GM21447 (cell line): ENCODE measurements at regions not wholly inside any gene's neighbourhood (a gene's known extent, or its start where the extent isn't known, plus 50 kb on each side); places are given as distances from the start of the nearest gene placed in this dataset.

Experiments used
- ATAC-seq: cut with Tn5 transposase; IDR thresholded peaks from one replicate; pipeline ENCODE4 v1.9.1; 2021; ENCODE audit not compliant: unreplicated experiment

DNA sequence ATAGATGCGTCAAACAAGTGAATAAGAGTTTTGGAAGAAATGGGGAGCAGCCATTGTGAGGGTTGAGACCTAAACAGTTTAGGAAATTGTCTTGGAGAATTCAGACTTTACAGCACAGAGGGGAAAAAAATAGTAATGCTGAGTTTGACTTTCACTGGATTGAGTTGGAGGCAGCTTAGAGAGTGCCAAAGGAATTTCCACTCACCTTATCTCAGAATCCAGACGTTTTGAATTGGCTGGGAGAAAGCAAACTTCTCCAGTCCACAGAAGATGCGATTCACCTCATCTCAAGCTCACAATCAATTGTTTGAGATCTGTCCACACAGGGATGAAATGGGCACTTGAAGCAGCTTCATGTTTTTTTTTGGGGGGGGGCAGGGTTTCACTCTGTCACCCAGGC lies 663.5 kb upstream of the SALL1 start:
- no peak for ATAC-seq

DNA sequence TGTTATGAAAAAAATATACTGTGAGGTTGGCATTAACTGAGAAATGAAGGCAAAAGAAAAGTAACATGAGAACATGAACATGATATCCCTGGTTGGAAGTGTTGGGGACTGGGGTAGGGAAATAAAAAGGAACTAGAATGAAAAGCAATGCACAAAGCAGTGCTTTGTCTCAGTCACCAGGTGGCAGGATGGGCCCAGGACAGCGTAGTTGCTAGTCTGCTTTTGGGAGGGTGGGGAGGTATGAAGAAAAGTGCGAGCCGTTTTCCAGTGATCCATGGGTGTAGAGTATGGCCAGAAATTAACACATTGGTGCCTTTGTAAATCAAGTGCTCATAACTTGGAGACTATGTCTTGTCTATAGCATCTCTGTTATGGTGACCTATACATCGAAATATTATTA lies 662.5 kb upstream of the SALL1 start:
- ATAC-seq, result no peak

DNA sequence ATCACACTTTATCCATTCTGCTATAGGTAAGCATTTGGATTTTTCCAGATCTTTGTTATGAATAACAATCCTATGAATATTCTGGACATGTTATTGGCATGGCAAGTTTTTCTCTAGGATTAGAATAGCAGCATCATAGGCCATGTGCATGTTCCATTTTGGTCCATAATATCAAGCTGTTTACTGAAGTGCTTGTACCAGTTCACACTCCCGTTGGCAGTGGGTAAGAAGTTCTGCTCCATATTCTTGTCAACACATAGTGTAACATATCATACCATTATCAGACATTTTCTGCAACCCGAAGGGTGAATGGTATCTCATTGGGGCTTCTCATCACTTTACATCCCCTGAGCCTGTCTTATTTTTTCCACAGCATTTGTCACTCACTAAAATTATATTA lies 661.9 kb upstream of the SALL1 start:
- ATAC-seq, result no peak

DNA sequence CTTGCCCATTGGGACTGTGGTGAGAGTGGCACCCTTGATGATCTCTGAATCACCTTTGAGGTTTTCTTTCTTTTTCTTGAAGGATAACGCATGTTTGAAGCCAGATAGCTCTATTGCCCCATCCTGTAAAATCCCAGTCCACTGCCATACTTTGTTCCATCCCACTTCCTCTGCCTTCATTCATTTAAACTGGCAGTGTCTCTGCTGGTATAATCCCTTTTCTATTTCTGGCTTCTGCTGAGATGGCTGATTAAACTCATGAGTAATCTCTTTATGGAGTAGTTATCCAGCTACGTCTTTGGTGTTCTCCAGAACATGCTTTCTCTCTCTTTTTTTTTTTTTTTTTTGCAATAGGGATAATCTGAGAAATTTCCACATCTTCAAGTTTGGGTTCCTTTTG lies 656.5 kb upstream of the SALL1 start:
- no peak for ATAC-seq

DNA sequence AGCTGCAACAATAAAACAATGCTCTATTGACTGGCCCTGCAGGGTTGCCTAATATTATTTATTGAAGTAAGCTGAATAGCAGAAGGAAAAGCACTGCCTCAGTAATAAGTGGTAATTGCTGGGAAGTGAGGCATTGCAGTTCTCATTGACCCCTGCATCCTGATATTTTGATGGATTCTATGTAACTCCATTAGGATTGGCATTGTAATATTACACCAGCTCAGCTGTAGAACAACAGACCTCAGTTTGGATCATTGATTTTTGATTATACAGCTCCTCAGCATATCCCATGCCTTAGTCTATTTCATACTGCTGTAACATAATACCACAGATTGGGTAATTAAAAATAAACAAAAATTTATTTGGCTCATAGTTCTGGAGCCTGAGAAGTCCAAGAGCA lies 650.6 kb upstream of the SALL1 start:
- no peak for ATAC-seq

DNA sequence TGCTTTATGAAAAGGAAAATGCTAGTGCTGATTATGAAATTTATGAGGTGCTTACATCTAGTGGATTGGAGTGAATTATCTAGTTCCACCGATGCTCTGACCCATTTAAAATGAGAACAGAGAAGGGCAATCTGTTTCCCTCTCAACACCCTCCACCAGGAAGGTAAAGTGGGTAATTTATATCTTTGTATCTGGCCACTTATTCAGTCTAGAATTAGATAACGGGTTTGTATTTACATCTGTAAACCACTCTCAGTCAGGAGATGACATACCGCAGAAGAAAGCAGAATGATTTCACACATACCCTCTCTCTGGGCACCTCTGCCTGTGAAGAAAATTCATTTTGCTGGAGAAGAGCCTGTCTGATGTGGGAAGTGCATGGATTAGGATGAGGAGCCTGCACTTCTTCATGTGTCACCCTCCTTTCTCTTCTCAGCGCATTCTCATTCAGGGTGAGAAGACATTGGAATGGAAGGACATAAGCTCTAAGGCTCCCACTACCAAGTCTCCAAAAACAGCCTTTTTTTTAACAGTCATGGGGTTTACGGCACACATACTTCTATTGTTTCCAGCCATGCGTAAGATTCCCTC lies 646.7 kb upstream of the SALL1 start:
- ATAC-seq, result no peak

DNA sequence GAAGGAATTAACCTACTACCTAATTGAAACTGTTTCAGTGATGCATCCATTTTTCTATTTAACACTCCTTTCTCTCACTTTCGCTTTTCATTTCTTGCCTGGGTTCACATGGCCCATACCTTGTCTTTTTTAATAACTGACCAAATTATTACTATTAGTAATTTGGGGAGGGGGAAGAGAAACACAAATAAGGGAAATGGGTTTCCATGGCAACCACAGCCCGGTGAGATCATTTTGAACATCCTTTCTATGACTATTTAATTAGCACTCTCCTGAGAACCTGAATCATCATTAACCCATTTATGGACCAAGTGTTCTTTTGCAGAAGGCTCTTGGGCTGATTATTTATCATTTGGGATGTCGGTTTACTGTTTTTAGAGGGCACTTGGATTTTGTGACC lies 628.2 kb upstream of the SALL1 start:
- ATAC-seq, result no peak

DNA sequence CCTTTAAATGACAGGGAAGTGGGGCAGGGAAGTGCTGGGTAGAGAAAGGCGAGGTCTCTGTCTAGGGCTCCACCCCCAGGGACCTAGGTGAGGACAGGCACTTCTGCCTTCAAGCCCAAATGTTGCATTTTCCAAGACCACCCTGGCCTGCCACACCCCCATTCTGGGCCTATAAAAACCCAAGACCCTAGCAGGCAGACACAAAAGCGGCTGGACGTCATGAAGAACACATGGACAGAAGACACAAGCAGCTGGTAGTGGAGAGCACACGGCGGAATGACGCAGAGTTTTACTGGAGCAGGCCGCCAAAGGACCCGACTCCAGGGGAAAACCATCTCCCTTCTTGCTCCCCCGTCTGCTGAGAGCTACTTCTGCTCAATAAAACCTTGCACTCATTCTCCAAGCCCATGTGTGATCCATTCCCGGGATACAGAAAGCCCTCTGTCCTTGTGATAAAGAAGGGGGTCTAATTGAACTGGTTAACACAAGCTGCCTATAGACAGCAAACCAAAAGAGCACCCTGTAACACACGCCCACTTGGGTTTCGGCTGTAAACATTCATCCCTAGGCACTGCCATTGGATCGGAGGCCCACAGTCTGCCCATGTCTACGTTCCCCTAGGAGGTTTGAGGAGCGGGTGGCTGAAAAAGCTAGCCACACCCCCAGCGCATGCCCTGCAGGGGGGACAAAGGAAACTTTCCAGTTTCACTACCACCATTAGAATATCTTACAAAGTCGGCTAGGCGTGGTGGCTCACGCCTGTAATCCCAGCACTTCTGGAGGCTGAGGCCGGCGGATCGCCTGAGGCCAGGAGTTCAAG lies 622.2 kb upstream of the SALL1 start:
- ATAC-seq, result no peak

DNA sequence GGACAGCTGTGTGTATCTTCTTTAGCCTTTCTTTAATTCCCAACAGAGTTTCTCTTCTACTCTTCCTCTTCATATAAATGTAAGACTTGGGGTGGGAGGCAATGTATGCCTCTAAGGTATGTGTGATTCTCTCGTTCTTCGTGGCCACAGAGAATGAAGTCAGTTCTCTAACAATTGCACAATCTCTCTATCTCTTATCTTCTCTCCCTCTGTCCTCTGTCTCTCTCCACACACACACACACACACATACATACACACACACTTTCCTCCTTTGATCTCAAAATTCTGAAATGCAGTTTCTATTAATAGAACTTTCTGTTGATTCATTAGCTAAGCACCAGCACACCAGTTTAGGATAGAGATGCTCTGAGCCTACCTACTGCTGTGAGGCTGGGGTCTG lies 615.7 kb upstream of the SALL1 start:
- ATAC-seq, result no peak

DNA sequence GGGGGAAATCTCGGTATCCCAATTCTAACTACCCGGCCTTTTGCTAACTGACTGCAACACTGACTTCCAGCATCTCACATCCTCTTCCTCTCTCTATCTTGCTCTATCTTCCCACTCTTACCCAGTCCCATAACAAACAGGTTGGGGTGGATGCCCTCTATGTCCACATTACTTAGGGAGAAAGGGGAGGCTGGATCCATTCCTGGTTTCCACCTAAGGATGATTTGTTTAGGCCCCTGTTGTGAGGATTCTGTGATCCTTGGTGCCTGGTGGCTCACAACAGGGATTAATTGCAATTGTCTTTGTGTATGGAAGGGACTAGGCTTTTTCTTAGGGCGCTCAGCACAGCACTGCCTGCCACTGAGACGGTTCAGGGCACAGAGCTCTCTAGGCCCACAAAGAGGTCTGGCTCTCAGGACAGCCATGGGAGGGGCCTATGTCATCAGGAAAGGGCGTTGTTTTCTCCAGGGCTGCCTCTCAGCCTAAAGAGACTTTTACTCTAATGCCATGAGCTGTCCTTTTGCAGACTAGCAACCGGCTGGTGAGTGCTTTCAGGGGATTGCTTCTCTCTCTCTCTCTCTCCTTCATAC lies 612.1 kb upstream of the SALL1 start:
- no peak for ATAC-seq

DNA sequence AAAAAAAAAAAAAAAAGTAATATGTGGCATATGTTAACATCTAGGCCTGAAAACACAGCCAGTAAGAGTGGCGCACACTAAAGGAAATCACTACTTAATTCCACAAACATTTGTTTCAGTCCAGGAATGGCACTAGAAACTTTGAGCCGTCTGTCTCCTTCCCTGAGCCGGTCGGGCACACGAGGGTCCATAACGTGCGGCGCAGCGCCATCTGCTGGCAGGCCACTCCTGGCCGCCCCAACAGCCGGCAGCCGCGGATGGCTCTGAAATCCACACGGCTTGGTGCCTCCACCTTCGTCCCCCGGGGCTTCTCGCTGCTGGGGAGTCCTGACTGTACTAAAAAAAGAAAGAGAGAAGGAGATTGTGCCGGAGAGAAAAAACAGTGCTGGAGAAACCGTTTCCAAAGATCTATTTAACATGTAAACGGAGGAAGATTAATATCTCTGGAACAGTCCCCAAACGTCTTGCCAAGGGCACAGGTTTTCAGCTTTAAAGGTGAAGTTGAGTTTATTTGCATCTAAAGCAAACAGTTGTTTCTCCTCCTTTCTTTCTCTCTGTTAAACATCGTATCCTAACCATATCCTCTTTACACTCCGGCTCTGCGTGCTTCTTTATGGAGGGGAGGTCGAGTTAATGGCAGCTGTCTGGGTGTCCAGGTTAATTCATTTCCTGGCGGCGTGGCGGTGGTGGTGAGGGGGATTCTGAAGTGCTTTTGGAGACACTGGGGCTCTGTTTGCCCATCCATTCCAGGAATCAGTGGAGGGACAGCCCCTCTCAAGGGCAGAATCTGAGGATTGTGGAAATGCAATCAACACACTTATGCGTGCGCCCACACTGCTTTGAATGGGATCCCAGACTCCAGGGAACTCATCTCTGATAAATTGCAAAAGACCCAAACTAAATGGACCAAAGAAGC lies 611.3 kb upstream of the SALL1 start:
- ATAC-seq, result peak; percentile 84

DNA sequence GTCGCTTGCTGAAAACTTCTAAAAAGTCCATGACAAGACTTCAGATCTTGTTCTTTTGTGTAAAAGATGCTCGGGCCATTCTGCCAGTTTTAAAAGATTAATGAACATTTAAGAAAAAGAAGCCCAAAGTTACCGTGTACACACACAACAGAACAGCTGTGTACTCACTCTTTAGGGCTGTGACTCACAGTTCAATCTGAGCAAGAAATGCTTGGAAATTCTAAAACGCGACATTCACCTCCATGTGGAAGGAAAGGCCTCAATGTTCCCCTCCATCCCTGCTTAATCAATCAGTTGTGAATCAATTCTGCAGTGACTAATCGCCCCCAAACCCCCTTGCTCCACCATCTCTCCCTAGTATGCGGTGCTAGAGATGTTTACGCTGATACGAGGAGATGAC lies 609.9 kb upstream of the SALL1 start:
- no peak for ATAC-seq

DNA sequence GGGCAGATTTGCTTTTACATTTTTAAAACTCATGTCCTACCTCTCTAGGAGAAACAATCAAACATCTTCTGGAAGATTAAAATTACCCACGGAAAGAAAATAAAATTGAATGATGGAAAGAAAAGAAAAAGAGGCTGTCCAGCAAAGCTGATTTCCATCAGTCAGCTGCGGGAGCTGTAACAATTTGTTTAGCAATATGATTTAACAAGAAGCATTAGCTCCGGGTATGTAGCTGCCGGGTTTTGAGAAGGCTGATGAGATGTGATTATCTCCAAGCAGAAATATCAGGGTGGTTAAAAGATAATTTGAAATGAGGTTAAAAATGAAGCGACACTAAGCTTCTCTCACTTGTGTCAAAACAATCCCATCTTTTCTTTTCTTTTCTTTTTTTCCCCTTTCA lies 608.9 kb upstream of the SALL1 start:
- ATAC-seq, result no peak

DNA sequence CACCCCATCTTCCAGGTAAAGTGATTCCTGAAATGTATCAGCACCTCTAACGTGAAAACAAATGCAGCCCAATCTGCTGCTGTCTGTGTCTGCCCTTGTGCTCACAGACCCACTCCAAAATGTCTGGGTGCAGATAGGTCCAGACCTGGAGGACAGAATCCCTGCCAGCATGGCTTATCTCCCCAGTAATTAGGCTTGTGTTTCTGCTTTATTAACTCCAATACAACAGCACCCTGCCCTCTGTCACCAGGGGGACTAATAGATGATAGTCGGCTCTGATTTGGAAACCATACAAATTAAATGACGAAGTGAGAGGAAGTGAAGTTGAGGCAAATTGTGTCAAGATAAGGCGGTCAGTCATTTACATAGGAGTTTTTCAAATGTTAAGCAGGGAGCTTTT lies 608.3 kb upstream of the SALL1 start:
- ATAC-seq, result no peak

DNA sequence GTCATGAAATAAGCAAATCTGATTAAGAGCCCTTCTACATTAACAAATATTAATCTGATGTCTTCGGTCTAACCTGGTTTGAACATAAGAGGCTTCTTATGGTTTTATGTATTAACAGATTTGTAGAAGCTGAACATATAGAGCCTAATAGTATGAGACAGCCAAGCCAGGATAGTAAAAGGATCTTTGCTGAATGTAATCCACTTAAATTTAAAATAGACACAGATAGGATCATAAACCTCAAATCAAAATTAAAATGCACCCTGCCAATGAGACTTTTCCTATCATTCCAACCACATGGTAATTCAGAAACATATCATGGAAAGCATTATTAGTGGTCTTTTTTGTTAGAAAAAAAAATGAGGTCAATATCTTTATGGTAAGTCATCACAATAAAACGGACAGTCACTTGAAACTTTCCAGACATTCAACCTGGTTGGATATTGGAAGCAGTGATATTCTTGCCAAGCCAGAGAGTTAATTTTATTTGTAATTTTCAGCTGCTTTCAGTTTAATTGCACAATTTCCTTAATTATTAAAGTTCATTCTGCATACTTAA lies 606.9 kb upstream of the SALL1 start:
- no peak for ATAC-seq

DNA sequence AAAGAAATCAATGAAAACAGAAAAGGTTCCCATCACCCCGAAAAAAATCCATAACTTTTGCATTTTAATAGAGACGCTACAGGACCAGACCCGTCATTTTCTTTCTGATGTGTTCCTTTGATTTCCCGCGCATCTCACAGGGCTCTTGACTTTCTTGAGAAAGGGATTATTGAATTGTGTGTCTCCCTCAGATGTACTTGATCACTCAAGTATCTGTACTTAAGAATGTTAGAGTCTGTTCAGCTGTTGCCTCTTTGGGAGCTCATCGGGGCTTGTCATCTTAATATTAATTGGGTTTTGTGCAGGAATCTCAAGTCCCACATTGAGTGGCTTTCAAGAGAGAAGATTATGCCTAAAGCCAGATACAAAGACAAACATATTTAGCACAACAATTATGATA lies 606.4 kb upstream of the SALL1 start:
- no peak for ATAC-seq

DNA sequence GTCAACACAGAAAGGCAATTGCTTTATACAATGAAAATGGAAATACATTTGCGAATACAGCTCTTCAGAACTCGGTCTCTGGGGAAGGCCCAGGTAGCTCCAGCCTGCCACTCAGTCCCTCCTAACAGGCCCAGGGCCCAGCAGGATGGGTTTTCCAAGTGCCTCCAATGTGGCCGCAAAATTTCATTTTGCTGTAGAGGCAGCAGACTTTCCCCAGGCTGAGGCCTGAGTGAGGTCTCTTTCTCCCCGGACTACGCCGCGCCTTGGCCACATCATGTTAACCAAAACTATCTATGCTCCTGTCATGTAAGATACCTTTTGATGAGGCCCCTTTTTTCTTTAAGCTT lies 606.0 kb upstream of the SALL1 start:
- ATAC-seq, result no peak

DNA sequence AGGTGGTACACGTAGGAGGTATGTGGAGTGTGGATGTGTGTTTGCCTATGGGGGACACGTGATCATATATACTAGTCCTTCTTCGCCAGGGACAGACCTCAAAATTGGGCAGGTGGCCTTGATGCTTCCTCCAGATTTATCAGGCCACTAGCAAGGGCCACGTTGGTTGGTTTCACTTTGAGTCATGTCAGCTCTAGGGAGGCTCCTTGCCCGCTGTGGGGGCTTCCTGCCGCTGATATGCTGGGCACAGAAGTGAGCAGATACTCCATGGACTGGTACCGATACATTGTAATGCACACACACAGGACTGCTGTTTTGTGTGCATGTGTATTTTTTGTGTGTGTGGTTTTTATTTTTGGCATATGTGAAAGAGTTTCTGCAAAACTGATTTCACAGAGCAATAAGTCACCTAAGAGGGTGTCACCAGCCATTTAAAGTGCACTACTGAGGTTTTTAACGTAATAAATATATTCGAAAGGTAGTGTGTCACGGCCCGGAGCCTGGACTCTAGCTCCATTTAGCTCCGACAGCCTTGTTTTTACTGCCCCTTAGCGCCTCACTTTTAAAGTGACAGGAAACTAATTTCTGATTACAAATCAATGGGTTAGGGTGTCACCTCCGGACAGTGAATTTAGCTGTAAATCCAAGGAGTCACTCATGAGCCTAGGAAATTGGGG lies 605.5 kb upstream of the SALL1 start:
- ATAC-seq, result no peak

DNA sequence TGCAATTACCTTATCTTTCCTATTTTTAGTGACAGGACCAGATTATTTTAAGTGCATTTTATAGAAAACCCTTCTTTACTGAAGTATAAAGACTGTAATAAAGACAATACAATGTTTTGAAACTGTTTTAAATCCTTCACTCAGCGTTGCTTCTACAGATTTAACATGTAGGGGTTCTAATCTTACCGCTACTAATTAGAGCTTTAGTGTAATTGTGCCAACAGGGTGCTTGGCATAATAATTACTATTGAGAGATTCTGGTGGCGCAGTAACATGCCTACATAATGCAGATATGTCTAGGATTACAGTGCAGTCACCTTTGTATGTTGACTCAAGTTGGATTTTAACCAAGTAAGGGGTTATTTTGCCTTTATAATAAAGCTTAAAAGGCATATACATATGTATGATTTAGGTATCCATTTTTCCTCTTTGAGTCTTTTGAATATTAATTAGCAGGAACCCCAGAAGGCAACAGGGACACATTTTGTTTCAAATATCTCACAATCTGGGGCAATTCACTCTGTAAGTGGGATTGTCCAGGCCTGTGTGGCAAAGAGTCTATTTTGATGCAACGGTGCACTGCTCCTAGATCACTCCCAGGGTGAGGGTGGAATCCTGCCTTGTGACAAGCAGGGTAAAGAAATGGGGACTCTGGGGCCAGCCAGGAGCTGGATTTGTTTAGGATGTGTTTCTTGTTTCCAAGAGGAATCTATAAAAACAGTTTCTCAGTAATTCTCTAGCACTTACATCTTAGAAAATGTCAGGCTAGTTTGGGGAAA lies 604.7 kb upstream of the SALL1 start:
- ATAC-seq, result no peak

DNA sequence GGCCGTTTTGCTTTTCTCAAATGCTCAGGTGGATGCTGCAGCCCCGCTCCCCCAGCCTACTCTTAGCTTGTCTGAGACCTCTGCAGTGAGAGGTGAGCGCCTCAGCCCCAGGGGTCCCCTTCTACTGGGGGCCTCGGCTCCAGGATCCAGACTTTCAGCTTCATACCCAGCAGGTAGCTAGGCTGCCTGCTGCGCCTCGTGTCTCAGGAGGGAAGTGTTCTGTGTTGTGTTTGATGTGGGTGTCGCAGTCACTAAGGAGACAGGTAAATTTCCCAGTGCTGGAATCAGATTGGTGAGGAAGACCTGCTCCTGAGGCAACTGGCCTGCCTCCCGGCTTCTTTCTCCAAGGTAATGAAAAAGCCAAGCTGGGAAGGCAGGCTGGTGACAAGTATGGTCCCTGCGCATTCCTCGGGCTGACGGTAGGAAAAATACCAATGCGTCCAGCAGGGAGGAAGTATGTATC lies 604.0 kb upstream of the SALL1 start:
- no peak for ATAC-seq
